IMR-90 (cell line): ENCODE measurements at regions not wholly inside any gene's neighbourhood (a gene's known extent, or its start where the extent isn't known, plus 50 kb on each side); places are given as distances from the start of the nearest gene placed in this dataset.

Experiments used
- POLR2A ChIP-seq: IDR thresholded peaks from 2 replicates; pipeline ENCODE4 v1.6.1; 2012; ENCODE audit warnings: mild to moderate bottlenecking, low read depth, low read length
- RCOR1 ChIP-seq: IDR thresholded peaks from 2 replicates; pipeline ENCODE4 v1.6.1; 2012; ENCODE audit warnings: mild to moderate bottlenecking, low read length, improper control_type of control experiment; ENCODE audit not compliant: insufficient replicate concordance
- TF ChIP-seq, protein P1 (sequence below): conservative IDR thresholded peaks from 2 replicates; pipeline ENCODE4 v1.5.1; 2012; ENCODE audit warnings: mild to moderate bottlenecking, low read depth, low read length, improper control_type of control experiment

- TF ChIP-seq, protein P1, sequence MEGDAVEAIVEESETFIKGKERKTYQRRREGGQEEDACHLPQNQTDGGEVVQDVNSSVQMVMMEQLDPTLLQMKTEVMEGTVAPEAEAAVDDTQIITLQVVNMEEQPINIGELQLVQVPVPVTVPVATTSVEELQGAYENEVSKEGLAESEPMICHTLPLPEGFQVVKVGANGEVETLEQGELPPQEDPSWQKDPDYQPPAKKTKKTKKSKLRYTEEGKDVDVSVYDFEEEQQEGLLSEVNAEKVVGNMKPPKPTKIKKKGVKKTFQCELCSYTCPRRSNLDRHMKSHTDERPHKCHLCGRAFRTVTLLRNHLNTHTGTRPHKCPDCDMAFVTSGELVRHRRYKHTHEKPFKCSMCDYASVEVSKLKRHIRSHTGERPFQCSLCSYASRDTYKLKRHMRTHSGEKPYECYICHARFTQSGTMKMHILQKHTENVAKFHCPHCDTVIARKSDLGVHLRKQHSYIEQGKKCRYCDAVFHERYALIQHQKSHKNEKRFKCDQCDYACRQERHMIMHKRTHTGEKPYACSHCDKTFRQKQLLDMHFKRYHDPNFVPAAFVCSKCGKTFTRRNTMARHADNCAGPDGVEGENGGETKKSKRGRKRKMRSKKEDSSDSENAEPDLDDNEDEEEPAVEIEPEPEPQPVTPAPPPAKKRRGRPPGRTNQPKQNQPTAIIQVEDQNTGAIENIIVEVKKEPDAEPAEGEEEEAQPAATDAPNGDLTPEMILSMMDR: no peak
- no peak for TF ChIP-seq POLR2A
- TF ChIP-seq RCOR1: no peak
Measured at GRCh38 chr12:105910030-105910429, 228.7 kb downstream of the NUAK1 start.
